GM18907 (cell line): ENCODE measurements at regions not wholly inside any gene's neighbourhood (a gene's known extent, or its start where the extent isn't known, plus 50 kb on each side); places are given as distances from the start of the nearest gene placed in this dataset.

Experiments
- ATAC-seq: cut with Tn5 transposase; IDR thresholded peaks from one replicate; pipeline ENCODE4 v1.9.1; 2021; ENCODE audit warnings: mild to moderate bottlenecking, moderate library complexity; ENCODE audit not compliant: unreplicated experiment

DNA sequence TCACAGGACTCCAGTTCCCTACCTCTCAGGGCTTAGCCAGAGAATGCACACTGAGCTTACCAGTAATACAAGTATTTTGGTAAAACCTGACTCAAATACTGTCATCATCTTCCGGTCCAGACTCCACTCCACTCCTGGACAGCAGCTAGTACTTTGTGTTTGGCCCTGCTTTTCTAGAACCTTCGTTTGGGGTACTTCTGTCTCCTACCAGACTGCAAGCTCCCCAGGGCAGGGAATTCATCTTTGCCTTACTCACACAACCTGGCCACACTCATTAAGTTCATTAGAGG lies 108.9 kb upstream of the CDC42EP3 start:
- ATAC-seq: no peak

DNA sequence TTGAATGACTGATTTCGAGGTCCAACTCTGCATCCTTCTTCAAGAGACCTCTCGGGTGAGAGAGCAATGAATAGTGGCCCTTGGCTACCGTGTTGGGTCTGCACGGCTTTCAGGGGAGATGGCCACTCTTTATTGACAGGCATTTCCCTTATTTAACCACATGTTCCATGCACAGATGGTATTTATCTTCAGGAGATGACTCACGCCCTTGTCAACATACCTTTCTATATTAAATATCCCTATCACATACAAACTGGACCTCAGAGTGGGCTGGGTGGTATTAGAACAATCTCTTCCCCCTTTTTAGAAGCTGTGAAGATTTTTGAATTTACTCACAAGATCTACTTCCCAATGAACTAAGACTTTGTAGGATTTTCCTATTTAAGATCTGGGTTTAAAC lies 109.6 kb upstream of the CDC42EP3 start:
- ATAC-seq: no peak

DNA sequence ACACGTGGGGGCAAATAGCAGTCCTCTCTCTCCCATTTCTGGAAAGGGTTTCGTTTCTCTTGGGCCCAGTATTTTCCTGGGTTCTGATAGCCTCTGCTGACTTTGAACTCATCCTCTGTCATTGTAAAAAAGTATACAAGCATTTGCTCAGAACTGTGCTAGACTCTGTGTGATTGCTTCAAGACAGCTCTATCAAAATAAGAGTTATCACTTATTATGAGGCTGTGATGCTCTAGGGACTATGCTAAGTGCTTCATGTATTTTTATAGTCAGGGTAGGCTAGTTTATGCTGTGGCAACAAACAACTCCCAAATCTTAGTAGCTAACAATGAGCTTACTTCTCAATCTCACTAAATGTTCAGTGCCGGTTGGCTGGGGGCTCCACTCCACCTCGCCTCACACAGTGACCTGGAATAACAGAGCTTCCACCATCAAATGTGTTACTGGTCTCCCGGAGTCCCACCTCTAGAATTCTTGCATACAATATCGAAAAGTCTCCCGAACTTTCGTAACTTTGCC lies 110.8 kb upstream of the CDC42EP3 start:
- no peak for ATAC-seq

DNA sequence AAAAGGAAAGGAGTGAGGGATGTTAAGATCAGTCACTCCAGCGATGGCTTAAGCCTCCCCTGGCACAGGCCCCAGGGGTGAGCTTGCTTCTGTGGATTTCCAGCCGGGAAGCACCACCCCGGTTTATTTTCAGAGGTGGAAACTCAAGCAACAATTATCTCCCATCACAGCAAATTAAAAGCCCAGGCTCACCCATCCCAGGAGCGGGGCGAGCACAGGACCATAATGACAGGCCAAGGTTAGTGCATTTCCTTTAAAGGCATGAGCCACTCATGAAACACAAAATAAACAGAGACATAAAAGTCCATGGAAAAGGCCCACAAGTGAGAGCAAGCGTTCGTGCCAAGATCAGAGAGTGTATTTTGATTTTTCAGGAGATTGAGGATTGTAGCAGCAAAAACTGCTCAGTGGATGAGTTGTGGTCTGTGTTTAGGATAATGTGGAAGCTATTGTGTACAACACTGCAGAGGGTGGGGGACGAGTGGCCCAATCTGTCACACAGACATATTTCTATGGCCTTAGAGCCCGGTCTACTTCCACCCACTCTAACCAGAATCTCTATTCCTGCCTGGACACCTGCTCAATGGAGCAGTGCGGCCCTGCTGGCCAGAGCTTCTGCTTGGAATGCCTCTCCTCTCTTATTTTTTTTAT lies 111.4 kb upstream of the CDC42EP3 start:
- ATAC-seq: no peak

DNA sequence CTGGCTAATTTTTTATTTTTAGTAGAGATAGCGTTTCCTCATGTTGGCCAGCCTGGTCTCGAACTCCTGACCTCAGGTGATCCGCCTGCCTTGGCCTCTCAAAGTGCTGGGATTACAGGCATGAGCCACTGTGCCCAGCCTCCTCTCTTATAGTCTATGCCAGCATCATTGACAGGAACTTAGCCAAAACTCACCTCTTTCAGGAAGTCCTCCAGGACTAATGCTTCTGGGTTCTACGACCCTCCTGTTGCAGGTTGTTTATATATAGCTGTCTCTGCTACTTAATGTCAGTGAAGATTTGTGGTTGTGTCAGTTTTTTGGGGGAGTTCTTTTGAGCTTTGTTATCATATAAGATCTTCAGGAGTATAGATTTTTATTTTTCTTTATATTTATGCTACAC lies 112.1 kb upstream of the CDC42EP3 start:
- no peak for ATAC-seq

DNA sequence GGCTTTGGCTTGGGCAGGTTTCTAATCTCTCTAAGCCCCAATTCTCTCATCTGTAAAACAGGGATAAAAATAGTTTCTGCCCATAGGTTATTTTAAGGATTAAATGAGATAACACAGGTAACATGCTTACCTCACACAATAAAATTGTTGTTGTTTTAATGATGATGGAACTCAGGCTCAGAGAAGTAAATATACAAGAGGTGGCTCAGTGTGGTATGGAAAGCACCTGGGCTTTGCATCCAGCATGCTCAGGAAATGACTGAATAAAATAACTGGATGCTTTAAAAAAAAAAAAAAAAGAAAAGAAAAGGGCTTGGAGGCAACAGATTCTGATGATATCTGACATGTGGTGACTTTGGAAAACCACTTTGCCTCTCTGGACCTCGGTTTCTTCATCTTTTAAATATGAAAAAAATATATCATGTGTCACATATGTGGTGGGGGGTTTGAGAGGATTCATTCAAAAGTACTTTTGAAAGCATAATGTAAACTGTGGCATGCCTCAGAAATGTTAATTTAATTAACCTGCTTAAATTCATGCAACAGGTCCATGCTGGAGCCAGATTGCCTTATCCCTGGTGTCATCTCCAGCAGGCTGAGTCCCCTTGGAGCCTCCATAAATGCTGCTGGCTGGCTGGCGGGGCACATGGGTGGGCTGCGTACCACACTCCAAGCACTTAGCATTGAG lies 112.8 kb upstream of the CDC42EP3 start:
- no peak for ATAC-seq

DNA sequence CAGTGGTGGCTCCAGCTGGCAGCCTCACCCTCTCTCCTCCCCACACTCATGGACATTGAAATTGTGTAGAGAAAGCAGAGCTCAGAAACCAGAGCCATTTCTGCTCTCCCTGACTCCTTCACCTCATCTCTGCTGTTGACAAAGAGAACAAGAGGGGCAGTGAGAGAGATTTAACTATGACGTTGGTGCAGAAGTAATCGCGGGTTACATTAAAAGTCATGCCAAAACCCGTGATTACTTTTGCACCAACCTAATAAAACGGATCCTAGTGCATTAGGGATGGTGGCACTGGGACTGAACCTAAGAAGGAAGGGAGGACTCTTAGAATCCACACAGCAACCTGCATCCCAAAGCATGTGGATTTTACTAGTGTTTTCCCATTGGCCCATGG lies 113.3 kb upstream of the CDC42EP3 start:
- no peak for ATAC-seq

DNA sequence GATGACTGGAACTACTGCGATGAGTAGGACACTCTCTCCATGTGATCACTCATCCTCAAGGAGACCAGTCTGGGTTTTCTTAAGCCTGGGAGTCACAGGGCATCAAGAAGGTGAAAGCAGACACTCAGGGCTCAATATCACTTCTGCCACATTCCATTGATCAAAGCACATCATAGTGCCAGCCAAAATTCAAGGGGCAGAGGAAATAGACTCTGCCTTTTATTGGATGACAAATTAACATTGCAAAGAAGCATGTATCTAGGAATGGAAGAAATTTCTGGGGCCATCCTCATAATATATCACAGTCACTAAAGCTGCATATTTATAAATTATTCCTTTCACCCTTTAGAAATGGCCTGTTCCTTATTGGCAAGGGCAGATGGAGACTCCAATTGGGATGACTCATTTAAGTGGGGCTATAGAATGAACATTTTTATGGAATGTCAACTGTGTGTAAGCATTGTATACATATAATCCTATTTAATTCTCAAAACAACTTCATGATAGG lies 114.8 kb upstream of the CDC42EP3 start:
- no peak for ATAC-seq

DNA sequence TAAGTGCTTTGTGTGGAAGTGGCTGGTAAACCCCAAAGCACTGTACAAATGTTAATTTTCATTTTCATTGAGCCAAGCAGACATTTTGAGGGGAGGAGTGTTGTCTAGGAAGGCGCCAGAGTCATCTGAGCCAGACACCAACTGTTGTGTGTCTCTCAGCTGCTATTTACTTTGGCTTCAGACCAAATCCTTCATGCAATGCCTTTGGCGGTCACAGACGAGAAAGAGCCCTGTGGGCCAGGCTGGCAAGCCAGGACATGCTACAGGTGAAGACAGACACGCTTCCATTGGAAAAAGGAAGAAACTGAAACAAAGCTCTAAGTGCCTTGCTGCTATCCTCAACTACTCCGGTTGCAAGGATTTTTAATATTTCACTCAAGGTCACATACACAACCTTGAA lies 115.4 kb upstream of the CDC42EP3 start:
- no peak for ATAC-seq

DNA sequence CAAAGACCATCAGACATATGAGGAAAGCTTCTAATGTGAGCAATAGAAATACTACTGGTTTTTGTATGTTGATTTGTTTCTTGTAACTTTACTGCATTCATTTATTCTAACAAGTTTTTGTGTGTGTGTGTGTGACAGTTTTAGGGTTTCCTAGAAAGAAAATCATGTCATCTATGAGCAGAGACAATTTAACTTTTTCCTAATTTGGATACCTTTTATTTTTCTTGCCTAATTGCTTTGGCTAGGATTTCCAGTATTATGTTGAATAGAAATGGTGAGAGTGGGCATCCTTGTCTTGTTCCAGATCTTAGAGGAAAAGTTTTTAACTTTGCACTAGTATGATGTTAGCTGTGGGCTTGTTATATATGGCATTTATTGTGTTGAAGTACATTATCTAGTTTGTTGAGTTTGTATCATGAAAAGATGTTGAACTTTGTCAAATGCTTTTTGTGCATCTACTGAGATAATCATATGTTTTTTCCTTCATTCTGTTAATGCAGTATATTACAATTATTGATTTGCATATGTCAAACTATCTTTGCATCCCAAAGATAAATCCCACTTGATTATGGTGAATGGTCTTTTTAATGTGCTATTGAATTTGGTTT lies 117.3 kb upstream of the CDC42EP3 start:
- no peak for ATAC-seq

DNA sequence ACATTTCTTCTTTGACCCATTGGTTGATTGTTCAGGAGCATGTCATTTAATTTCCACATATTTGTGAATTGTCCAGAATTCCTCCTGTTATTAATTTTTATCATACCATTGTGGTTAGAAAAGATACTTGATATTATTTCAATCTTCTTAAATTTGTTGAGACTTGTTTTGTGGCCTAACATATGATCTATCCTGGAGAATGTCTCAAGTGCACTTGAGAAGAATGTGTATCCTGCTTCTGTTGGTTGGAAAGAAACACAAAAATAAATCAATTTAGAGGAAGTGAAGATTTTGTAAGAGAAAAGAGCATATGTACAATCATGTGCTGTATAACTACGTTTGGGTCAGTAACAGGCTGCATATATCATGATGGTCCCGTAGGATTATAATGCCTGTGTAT lies 118.6 kb upstream of the CDC42EP3 start:
- ATAC-seq: no peak

DNA sequence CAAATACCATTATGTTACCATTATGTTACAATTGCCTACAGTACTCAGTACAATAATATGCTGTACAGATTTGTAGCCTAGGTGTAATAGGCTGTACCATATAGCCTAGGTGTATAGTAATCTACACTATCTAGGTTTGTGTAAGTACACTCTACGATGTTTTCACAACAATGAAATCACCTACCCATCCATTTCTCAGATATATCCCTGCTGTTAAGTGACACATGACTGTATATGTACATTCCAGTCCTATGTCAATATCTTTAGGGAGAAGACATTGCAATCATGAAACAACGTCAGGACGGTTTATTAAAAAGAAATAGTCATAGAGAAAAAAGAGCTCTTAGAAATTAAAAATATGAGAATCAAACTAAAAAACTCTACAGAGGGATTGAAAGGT lies 119.0 kb upstream of the CDC42EP3 start:
- no peak for ATAC-seq

DNA sequence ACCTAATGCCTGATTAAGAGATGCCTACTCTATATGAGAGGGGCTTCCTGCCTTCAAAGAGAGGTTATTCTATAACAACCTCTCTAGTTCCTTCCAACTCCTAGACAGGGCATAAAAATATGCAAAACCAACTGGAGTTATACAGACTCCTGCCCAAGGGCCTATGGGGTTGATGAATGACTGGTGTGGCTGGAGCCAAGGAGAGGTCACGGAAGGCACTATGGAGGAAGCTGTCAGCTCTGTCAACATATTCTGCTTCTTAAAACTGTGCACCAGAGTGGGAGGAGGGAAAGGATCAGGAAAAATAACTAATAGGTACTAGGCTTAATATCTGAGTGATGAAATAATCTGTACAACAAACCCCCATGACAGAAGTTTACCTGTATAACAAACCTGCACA lies 120.9 kb upstream of the CDC42EP3 start:
- ATAC-seq: no peak

DNA sequence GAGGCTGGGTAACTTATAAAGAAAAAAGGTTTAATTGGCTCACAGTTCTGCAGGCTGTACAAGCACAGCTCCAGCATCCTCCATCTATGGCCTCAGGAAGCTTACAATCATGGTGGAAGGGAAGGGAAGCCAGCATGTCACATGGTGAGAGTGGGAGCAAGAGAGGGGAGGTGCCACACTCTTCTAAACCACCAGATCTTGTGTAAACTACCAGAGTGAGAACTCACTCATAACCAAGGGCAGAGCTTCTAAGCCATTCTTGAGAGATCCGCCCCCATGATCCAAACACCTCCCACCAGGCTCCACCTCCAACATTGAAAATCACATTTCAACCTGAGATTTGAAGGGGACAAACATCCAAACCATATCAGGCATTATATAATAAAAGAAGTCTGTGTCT lies 121.6 kb upstream of the CDC42EP3 start:
- no peak for ATAC-seq

DNA sequence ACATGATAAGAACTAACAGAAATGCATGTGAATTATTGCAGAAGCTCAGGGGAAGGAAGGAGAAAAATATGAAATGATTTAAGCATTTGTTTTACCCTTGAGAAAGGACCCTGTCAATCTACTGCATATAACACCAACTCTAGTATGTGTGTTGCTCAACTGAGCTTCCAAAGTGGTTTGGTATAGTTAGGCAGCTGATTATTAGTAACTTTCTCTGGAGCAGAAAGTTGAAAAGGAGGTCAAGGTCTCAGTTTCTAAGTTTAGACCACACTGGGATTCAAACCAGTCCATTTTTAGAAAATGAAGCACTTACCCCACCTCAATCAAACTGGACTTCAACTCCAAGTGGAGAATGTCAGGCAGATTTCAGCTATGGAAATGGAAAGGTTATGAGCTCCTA lies 123.3 kb upstream of the CDC42EP3 start:
- no peak for ATAC-seq

DNA sequence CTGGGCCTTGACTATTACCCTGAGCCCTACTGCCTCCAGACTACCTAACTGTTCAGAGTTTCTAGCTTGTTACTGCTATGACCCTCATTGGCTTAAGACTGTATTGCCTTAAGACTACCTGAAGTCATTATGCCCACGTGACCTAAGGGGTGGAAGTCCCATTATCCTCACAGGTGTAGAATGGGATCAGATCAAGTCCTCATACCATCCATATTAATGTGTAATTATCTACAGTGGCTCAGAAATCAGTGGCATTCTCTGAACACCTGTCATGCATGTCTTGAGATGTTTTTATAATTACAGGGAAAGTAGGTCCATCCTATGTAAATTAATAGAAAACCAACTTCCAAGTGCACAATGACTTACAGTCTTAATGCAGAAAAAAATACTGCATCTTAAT lies 124.0 kb upstream of the CDC42EP3 start:
- ATAC-seq: no peak

DNA sequence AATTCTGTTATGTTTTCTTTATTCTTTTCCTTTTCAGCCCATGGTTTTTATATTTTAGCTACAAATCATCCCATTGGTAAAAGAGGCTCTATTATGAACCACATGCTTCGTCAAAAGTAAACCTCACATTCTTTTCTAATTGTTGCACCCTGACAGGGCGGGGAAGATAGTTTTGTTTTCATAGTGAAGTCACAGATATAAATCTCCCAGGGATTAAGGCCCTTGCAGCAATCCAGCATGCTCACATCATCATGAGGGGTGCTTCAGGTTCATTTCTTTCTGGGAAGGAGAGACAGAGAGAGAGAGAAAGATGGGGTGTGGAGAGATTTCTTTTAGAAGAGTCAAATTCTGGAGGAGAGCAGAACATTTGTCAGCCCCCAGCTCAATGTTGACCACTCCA lies 124.5 kb upstream of the CDC42EP3 start:
- no peak for ATAC-seq

DNA sequence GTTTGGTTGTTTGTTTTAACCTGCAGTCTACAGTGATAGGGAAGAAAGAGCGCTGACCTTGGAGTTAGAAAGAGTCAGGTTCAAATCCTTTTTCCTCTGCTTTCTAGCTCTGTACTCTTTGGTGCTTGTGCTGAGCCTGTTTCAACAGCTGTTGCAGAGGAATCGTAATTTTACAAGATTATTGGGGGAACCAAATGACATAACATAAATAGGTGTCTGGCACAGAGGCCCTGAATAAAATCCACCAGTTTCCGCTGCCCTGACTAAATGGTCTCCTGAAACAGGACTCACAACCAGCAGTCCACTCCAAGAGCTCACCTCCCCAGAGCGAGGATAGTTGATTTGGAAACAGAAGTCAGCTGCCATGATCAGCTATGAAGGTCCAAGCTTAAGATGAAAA lies 125.0 kb upstream of the CDC42EP3 start:
- ATAC-seq: no peak

DNA sequence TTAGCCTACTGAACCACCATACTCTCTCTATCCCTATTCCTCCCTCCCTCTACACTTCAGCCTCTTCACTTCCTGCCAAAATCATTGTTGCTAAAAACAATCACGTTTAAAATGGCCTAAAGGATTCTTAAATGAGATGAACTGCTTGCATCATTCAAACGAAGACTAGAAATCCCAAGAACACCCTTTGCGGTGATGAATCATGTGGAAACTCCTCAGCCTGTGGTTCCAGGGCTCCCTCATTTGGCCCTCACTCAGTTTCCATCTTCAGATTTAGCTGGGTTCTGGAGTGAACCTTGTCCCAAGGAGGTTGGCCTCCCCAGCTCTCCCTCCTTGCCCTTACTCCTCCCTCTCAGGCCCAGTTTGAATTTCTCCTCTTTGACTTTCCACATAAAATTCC lies 125.6 kb upstream of the CDC42EP3 start:
- ATAC-seq: no peak

DNA sequence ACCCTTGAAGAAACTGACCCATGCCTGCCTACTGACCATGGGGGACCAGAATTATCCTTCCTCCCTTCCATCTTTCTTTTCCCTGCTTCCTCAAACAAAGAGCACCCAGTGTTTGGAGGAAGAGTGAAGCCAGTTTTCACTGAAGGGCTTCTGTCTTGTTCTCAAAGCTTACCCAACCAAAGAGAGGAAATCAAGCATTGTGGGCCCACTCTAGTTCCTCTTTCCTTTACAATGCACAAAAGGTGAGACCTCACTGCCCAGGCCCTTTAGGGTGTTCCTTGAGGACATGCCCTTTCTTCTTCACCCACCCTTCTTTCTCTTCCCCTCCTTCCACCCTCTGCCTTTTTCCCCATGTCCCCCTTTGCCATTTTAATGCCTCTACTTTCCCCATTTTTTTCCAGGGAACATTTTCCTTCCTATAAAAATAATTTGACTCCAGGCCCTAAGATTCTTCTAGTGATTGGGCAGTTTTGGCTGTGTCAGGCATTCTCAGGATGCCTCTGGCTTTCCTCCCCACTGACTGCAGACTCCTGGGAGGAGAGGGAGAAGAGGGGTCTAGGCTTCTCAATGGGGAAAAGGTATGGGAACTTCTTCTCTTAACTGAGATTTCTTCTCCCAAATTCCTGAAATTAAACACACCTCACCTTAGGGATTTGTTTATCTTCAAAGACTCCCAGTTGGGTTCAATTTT lies 126.6 kb upstream of the RMDN2 start:
- ATAC-seq: no peak

DNA sequence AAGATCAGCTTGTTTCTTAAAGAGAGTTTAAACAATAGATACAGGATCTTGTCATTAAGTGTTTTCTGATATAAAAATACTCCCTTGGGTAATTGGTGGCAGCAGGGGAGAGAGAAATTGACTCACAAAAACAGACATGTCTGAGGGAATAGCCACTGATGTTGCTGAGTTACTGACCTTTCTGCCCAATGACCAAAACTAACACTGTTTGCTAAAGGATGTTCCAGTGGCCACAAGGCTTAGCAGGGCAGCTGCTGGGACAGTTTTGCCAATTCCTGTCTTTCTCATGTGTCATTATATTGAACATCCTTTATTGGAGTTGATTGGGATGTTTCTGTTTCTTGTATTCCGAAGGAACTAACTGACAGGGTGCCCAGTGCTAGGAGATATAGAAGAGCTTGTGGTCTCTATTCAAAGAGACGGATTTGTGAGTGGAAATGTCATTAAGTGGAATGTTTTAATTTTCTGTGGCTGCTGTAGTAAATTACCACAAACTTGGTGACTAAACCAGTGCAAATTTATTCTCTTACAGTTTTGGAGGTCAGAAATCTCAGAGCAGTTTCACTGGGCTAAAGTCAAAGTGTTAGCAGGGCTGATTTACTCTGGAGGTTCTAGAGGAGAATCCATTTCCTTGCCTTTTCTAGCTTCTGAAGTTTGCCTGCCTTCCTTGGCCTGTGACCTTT lies 124.8 kb upstream of the RMDN2 start:
- no peak for ATAC-seq
